Liver (tissue), 3 donors: ENCODE measurements at regions not wholly inside any gene's neighbourhood (a gene's known extent, or its start where the extent isn't known, plus 50 kb on each side); places are given as distances from the start of the nearest gene placed in this dataset.

Experiments
- CTCF ChIP-seq: fragments of 150-350 bp; IDR thresholded peaks from 2 replicates; pipeline ENCODE4 v1.5.1; 2017; ENCODE audit warnings: improper control_type of control experiment, low read depth, low read length; ENCODE audit not compliant: missing input control
- FOXA1 ChIP-seq: IDR thresholded peaks from 2 replicates; pipeline ENCODE4 v1.6.1; 2016; ENCODE audit warnings: antibody characterized with exemption
- MAX ChIP-seq: IDR thresholded peaks from 2 replicates; pipeline ENCODE4 v1.6.1; 2016; ENCODE audit warnings: antibody characterized with exemption
- TAF1 ChIP-seq: conservative IDR thresholded peaks from 2 replicates; pipeline ENCODE4 v1.6.1; 2016; ENCODE audit warnings: antibody characterized with exemption, mild to moderate bottlenecking
- donor health status: healthy.
- donor health status: healthy.

- no peak for TF ChIP-seq CTCF
- TF ChIP-seq MAX = no peak
- no peak for TF ChIP-seq TAF1
- no peak for TF ChIP-seq FOXA1
Observed at GRCh38 chr10:84825330-84825729, 496.9 kb downstream of the CCSER2 start.
